ENCODE measurements at regions not wholly inside any gene's neighbourhood (a gene's known extent, or its start where the extent isn't known, plus 50 kb on each side); places are given as distances from the start of the nearest gene placed in this dataset.
"Not testable (repeated sequence)": the region's sequence is repeated elsewhere in the genome, so short reads cannot be mapped to it uniquely, and the experiment has no call there.

DNA sequence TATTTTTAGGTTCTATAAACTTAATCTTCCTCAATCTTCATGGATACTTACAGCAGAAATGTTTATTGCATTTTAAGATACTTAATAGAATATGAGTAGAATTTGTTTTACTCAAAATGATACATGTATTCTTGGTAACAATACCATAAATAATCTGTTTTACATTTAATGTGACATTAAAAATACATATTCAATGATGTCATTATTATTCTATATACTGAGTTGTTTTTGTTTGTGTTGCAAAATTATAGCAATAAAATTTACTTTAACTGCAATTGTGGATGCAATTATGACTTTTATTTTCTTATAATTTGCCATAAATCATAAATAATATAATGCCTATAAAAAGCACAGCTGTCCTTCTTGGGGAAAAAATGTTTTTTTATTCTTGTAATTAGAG, 275.9 kb upstream of the CCNG1 start:
- no peak overlapping the region for H2AFZ ChIP-seq

GRCh38 chr5:163162645-163163044, 274.8 kb upstream of the CCNG1 start:
- TF ChIP-seq EZH2phosphoT487 (IDR thresholded peaks at IDR 0.05; ENCODE audit: low read depth, severe bottlenecking, unreplicated experiment), result no peak
- no peak for TF ChIP-seq CTCF (IDR thresholded peaks at IDR 0.05; ENCODE audit: poor library complexity)
- TF ChIP-seq EZH2 (IDR thresholded peaks at IDR 0.05; ENCODE audit: borderline replicate concordance), result no peak
- H3K9me2 ChIP-seq (replicated peaks; ENCODE audit: insufficient read depth), result no peaks in the 10 kb centered on the region
- no peaks in the 10 kb centered on the region for H4K20me1 ChIP-seq (ENCODE audit: insufficient read depth, poor library complexity, severe bottlenecking)
- no peaks in the 10 kb centered on the region for H3K27me3 ChIP-seq
- no peak overlapping the region for H3K27ac ChIP-seq
- no peak overlapping the region for H3K4me2 ChIP-seq
- H3K79me2 ChIP-seq, result no peaks in the 10 kb centered on the region
- H2AFZ ChIP-seq, result no peak overlapping the region
- DNase-seq (ENCODE audit: low spot score), result no peak
- no peaks in the 10 kb centered on the region for H3K9me3 ChIP-seq (ENCODE audit: low read depth)
- WGBS (ENCODE audit: low lambda C conversion rate, missing lambda C conversion rate), result 76% methylated on average over 3 of the region's 3 CpGs
- no peak overlapping the region for H3K4me3 ChIP-seq
- no peaks in the 10 kb centered on the region for H3K4me1 ChIP-seq (ENCODE audit: insufficient read depth)
- H3K36me3 ChIP-seq (replicated peaks; ENCODE audit: insufficient read depth, low read depth), result no peaks in the 10 kb centered on the region

More for the DNA sequence above, 275.9 kb upstream of the CCNG1 start:
- H3K79me2 ChIP-seq, result no peaks in the 10 kb centered on the region
- H3K27ac ChIP-seq, result no peak overlapping the region
- TF ChIP-seq EZH2phosphoT487 (IDR thresholded peaks at IDR 0.05; ENCODE audit: low read depth, severe bottlenecking, unreplicated experiment), result no peak
- no peak for TF ChIP-seq EZH2 (IDR thresholded peaks at IDR 0.05; ENCODE audit: borderline replicate concordance)
- H3K36me3 ChIP-seq (replicated peaks; ENCODE audit: insufficient read depth, low read depth), result no peaks in the 10 kb centered on the region
- no peaks in the 10 kb centered on the region for H3K27me3 ChIP-seq
- H3K4me1 ChIP-seq (ENCODE audit: insufficient read depth), result no peaks in the 10 kb centered on the region
- H3K4me3 ChIP-seq, result no peak overlapping the region
- no peaks in the 10 kb centered on the region for H3K9me3 ChIP-seq (ENCODE audit: low read depth)
- H4K20me1 ChIP-seq (ENCODE audit: insufficient read depth, poor library complexity, severe bottlenecking), result no peaks in the 10 kb centered on the region
- DNase-seq (ENCODE audit: low spot score), result no peak
- H3K9me2 ChIP-seq (replicated peaks; ENCODE audit: insufficient read depth), result no peaks in the 10 kb centered on the region
- no peak overlapping the region for H3K4me2 ChIP-seq

- Histone ChIP-seq H3K27me3 (no peaks in the 10 kb centered on the region), H3K27ac (no peak overlapping the region), H3K4me3 (no peak overlapping the region), H4K20me1 (ENCODE audit: insufficient read depth, poor library complexity, severe bottlenecking) (no peaks in the 10 kb centered on the region), H3K4me2 (no peak overlapping the region), H3K36me3 (replicated peaks; ENCODE audit: insufficient read depth, low read depth) (no peaks in the 10 kb centered on the region), H3K4me1 (ENCODE audit: insufficient read depth) (no peaks in the 10 kb centered on the region), H3K9me3 (ENCODE audit: low read depth) (no peaks in the 10 kb centered on the region), H3K79me2 (no peaks in the 10 kb centered on the region), H3K9me2 (replicated peaks; ENCODE audit: insufficient read depth) (no peaks in the 10 kb centered on the region), H2AFZ (no peak overlapping the region)
- TF ChIP-seq CTCF (IDR thresholded peaks at IDR 0.05; ENCODE audit: poor library complexity) (no peak), EZH2 (IDR thresholded peaks at IDR 0.05; ENCODE audit: borderline replicate concordance) (no peak), EZH2phosphoT487 (IDR thresholded peaks at IDR 0.05; ENCODE audit: low read depth, severe bottlenecking, unreplicated experiment) (no peak)
- no peak for DNase-seq (ENCODE audit: low spot score)
- 84% methylated on average over 2 of the region's 2 CpGs for WGBS (ENCODE audit: low lambda C conversion rate, missing lambda C conversion rate)
Measured at GRCh38 chr5:163163858-163164257, 273.5 kb upstream of the CCNG1 start.

GRCh38 chr5:163165277-163165676, 272.1 kb upstream of the CCNG1 start:
- TF ChIP-seq EZH2 (IDR thresholded peaks at IDR 0.05; ENCODE audit: borderline replicate concordance), result no peak
- no peak for TF ChIP-seq CTCF (IDR thresholded peaks at IDR 0.05; ENCODE audit: poor library complexity)
- Histone ChIP-seq H3K4me2 (no peak overlapping the region), H3K36me3 (replicated peaks; ENCODE audit: insufficient read depth, low read depth) (no peaks in the 10 kb centered on the region), H3K9me3 (ENCODE audit: low read depth) (no peaks in the 10 kb centered on the region), H3K79me2 (no peaks in the 10 kb centered on the region), H3K27me3 (no peaks in the 10 kb centered on the region), H3K4me3 (no peak overlapping the region), H2AFZ (no peak overlapping the region), H3K27ac (no peak overlapping the region), H4K20me1 (ENCODE audit: insufficient read depth, poor library complexity, severe bottlenecking) (no peaks in the 10 kb centered on the region), H3K9me2 (replicated peaks; ENCODE audit: insufficient read depth) (no peaks in the 10 kb centered on the region), H3K4me1 (ENCODE audit: insufficient read depth) (no peaks in the 10 kb centered on the region)
- 97% methylated on average over 10 of the region's 10 CpGs for WGBS (ENCODE audit: low lambda C conversion rate, missing lambda C conversion rate)
- DNase-seq (ENCODE audit: low spot score), result no peak

GRCh38 chr5:163170161-163170560, 267.2 kb upstream of the CCNG1 start:
- not testable (repeated sequence) for H3K4me3 ChIP-seq; H4K20me1 ChIP-seq (ENCODE audit: insufficient read depth, poor library complexity, severe bottlenecking); H3K27me3 ChIP-seq; H3K4me1 ChIP-seq (ENCODE audit: insufficient read depth); H3K27ac ChIP-seq; DNase-seq (ENCODE audit: low spot score); H3K79me2 ChIP-seq; H3K9me3 ChIP-seq (ENCODE audit: low read depth); H3K4me2 ChIP-seq; H3K9me2 ChIP-seq (replicated peaks; ENCODE audit: insufficient read depth); H2AFZ ChIP-seq; H3K36me3 ChIP-seq (replicated peaks; ENCODE audit: insufficient read depth, low read depth)
- 93% methylated on average over 3 of the region's 3 CpGs for WGBS (ENCODE audit: low lambda C conversion rate, missing lambda C conversion rate)
